IMR-90 (cell line): ENCODE measurements at regions not wholly inside any gene's neighbourhood (a gene's known extent, or its start where the extent isn't known, plus 50 kb on each side); places are given as distances from the start of the nearest gene placed in this dataset.

ENCODE experiments used
- ATAC-seq: fragments of 200-7000 bp; cut with Tn5 transposase; 2 replicates; pipeline ENCODE4 v1.9.1; 2020; ENCODE audit warnings: low read depth, mild to moderate bottlenecking, moderate library complexity
- BruUV-seq: library from RNA; stranded (reverse); fragments of 400-500 nt; replicated peaks from 2 replicates; lab custom pipeline; 2021; lab: Mats Ljungman, UMichigan
- CTCF ChIA-PET: fragments of 300-600 bp; formaldehyde crosslinking; extraction: SDS; loops from one replicate; lab custom pipeline; 2021; ENCODE audit warnings: antibody characterized with exemption; lab: Yijun Ruan, JAX
- POLR2A ChIA-PET: fragments of 300-600 bp; sonication (Branson Sonifier 250); formaldehyde crosslinking; loops from one replicate; lab custom pipeline; 2022; ENCODE audit warnings: antibody characterized with exemption; ENCODE audit not compliant: unreplicated experiment; lab: Charles Lee
- DNase-seq: peaks from one replicate; pipeline ENCODE4 v3.0.0; 2013
- H2AFZ ChIP-seq: replicated peaks from 2 replicates; pipeline ENCODE3; 2013; ENCODE audit warnings: low read length, mild to moderate bottlenecking; ENCODE audit not compliant: poor library complexity
- H2AK5ac ChIP-seq: 2 replicates; pipeline ENCODE4 v1.6.1; 2013; ENCODE audit warnings: low read depth, low read length, inconsistent platforms
- H2AK9ac ChIP-seq: replicated peaks from 2 replicates; pipeline ENCODE3; 2013; ENCODE audit warnings: mild to moderate bottlenecking, low read depth, low read length, moderate library complexity; ENCODE audit not compliant: poor library complexity
- H2BK120ac ChIP-seq: 2 replicates; pipeline ENCODE4 v1.6.1; 2013; ENCODE audit warnings: low read depth, low read length, inconsistent platforms
- H2BK15ac ChIP-seq: 3 replicates; pipeline ENCODE4 v1.6.1; 2013; ENCODE audit warnings: low read depth, low read length, inconsistent platforms
- H2BK20ac ChIP-seq: 2 replicates; pipeline ENCODE4 v1.6.1; 2013; ENCODE audit warnings: low read depth, mild to moderate bottlenecking, inconsistent platforms, low read length, moderate library complexity
- H2BK5ac ChIP-seq: 2 replicates; pipeline ENCODE4 v1.6.1; 2013; ENCODE audit warnings: mild to moderate bottlenecking, low read depth, low read length, inconsistent platforms; ENCODE audit not compliant: poor library complexity, severe bottlenecking
- H3K14ac ChIP-seq: replicated peaks from 2 replicates; pipeline ENCODE4 v1.6.1; 2013; ENCODE audit warnings: low read depth, low read length, inconsistent platforms
- H3K18ac ChIP-seq: 2 replicates; pipeline ENCODE4 v1.6.1; 2013; ENCODE audit warnings: low read depth, low read length, control low read depth
- H3K23ac ChIP-seq: 2 replicates; pipeline ENCODE4 v1.6.1; 2013; ENCODE audit warnings: low read depth, low read length, inconsistent platforms
- H3K27ac ChIP-seq: 2 replicates; pipeline ENCODE4 v1.5.1; 2013; ENCODE audit warnings: mild to moderate bottlenecking, control low read depth, low read length; ENCODE audit not compliant: insufficient read depth
- H3K27me3 ChIP-seq: 2 replicates; pipeline ENCODE4 v1.6.1; 2013; ENCODE audit warnings: low read length; ENCODE audit not compliant: control insufficient read depth, insufficient read depth
- H3K36me3 ChIP-seq: 2 replicates; pipeline ENCODE4 v1.6.1; 2013; ENCODE audit warnings: low read length, mixed read lengths; ENCODE audit not compliant: control insufficient read depth, insufficient read depth
- H3K4ac ChIP-seq: 2 replicates; pipeline ENCODE4 v1.6.1; 2013; ENCODE audit warnings: low read depth, low read length, inconsistent platforms
- H3K4me1 ChIP-seq: 2 replicates; pipeline ENCODE4 v1.6.1; 2013; ENCODE audit warnings: low read length, mixed read lengths; ENCODE audit not compliant: control insufficient read depth, insufficient read depth
- H3K4me2 ChIP-seq: 2 replicates; pipeline ENCODE4 v1.6.1; 2013; ENCODE audit warnings: low read depth, mild to moderate bottlenecking, control low read depth, low read length, moderate library complexity
- H3K4me3 ChIP-seq: 2 replicates; pipeline ENCODE4 v1.5.1; 2013; ENCODE audit warnings: low read depth, mild to moderate bottlenecking, control low read depth, low read length, moderate library complexity; ENCODE audit not compliant: insufficient read depth
- H3K56ac ChIP-seq: 2 replicates; pipeline ENCODE4 v1.6.1; 2013; ENCODE audit warnings: low read length, inconsistent platforms; ENCODE audit not compliant: insufficient read depth; ENCODE audit errors: extremely low read depth
- H3K79me1 ChIP-seq, 2 experiments: 2 replicates each; pipeline ENCODE4 v1.6.1; 2013; ENCODE audit warnings: low read length in 2 of 2, inconsistent platforms in 1 of 2, low read depth in 1 of 2
- H3K9ac ChIP-seq: 2 replicates; pipeline ENCODE4 v1.6.1; 2013; ENCODE audit warnings: low read depth, low read length, control low read depth
- H3K9me1 ChIP-seq: 2 replicates; pipeline ENCODE4 v1.6.1; 2013; ENCODE audit warnings: low read length, inconsistent platforms; ENCODE audit not compliant: insufficient read depth
- H3K9me3 ChIP-seq: 2 replicates; pipeline ENCODE4 v1.6.1; 2013; ENCODE audit warnings: low read length; ENCODE audit not compliant: control insufficient read depth, insufficient read depth
- H4K20me1 ChIP-seq: 2 replicates; pipeline ENCODE4 v1.6.1; 2013; ENCODE audit warnings: low read length, inconsistent platforms; ENCODE audit not compliant: insufficient read depth
- H4K5ac ChIP-seq: 2 replicates; pipeline ENCODE4 v1.6.1; 2013; ENCODE audit warnings: mild to moderate bottlenecking, low read depth, low read length, control low read depth
- H4K8ac ChIP-seq, 2 experiments: 2 replicates each; pipeline ENCODE4 v1.6.1; 2013; ENCODE audit warnings: low read depth in 2 of 2, low read length in 2 of 2, control low read depth in 1 of 2, inconsistent platforms in 1 of 2
- H4K91ac ChIP-seq: 2 replicates; pipeline ENCODE4 v1.6.1; 2013; ENCODE audit warnings: low read depth, low read length, inconsistent platforms; ENCODE audit not compliant: insufficient read depth
- BHLHE40 ChIP-seq: fragments of 150-350 bp; IDR thresholded peaks from 2 replicates; pipeline ENCODE4 v1.6.1; 2016; ENCODE audit warnings: mild to moderate bottlenecking, low read depth, low read length
- CEBPB ChIP-seq: IDR thresholded peaks from 2 replicates; pipeline ENCODE4 v1.6.1; 2012; ENCODE audit warnings: low read depth, low read length, improper control_type of control experiment
- CHD1 ChIP-seq: IDR thresholded peaks from 2 replicates; pipeline ENCODE4 v1.6.1; 2012; ENCODE audit warnings: low read depth, low read length, improper control_type of control experiment
- FOS ChIP-seq: fragments of 150-350 bp; IDR thresholded peaks from 2 replicates; pipeline ENCODE4 v1.6.1; 2016; ENCODE audit warnings: low read depth, low read length
- MAFK ChIP-seq: IDR thresholded peaks from 2 replicates; pipeline ENCODE4 v1.6.1; 2012; ENCODE audit warnings: low read depth, low read length, improper control_type of control experiment
- MAZ ChIP-seq: IDR thresholded peaks from 2 replicates; pipeline ENCODE4 v1.6.1; 2012; ENCODE audit warnings: low read depth, mild to moderate bottlenecking, low read length, improper control_type of control experiment, moderate library complexity, borderline replicate concordance
- MXI1 ChIP-seq: IDR thresholded peaks from 2 replicates; pipeline ENCODE4 v1.6.1; 2012; ENCODE audit warnings: low read depth, mild to moderate bottlenecking, low read length, moderate library complexity, borderline replicate concordance
- NFE2L2 ChIP-seq: fragments of 150-350 bp; IDR thresholded peaks from 2 replicates; pipeline ENCODE4 v1.6.1; 2016; ENCODE audit warnings: low read depth, mild to moderate bottlenecking, low read length
- POLR2A ChIP-seq: IDR thresholded peaks from 2 replicates; pipeline ENCODE4 v1.6.1; 2012; ENCODE audit warnings: mild to moderate bottlenecking, low read depth, low read length
- RAD21 ChIP-seq: IDR thresholded peaks from 2 replicates; pipeline ENCODE4 v1.6.1; 2012; ENCODE audit warnings: low read length, improper control_type of control experiment
- RCOR1 ChIP-seq: IDR thresholded peaks from 2 replicates; pipeline ENCODE4 v1.6.1; 2012; ENCODE audit warnings: mild to moderate bottlenecking, low read length, improper control_type of control experiment; ENCODE audit not compliant: insufficient replicate concordance
- RFX5 ChIP-seq: IDR thresholded peaks from 2 replicates; pipeline ENCODE4 v1.8.0; 2012; ENCODE audit warnings: low read depth, mild to moderate bottlenecking, low read length, moderate library complexity
- SMC3 ChIP-seq: fragments of 150-350 bp; IDR thresholded peaks from 2 replicates; pipeline ENCODE4 v1.6.1; 2016; ENCODE audit warnings: low read depth, mild to moderate bottlenecking, antibody characterized with exemption, low read length, moderate library complexity
- USF2 ChIP-seq: fragments of 150-350 bp; IDR thresholded peaks from 2 replicates; pipeline ENCODE4 v1.6.1; 2017; ENCODE audit warnings: mild to moderate bottlenecking, antibody characterized with exemption, low read length, low read depth
- WGBS, 2 experiments: methylation state at CpG; one replicate each; pipeline versions ENCODE4 v1.1.5 to v1.1.7; 2013; ENCODE audit warnings: missing lambda C conversion rate in 2 of 2; ENCODE audit not compliant: insufficient read length in 1 of 2; ENCODE audit errors: extremely low coverage in 2 of 2; 5-methylcytosine and 5-hydroxymethylcytosine counted together
- dilution Hi-C: fragments of 300-500 bp; cut with HindIII; formaldehyde crosslinking; loops from one replicate; pipeline ENCODE4 v1.14.3; 2018; ENCODE audit warnings: low sequenced_read_pairs; ENCODE audit not compliant: unreplicated experiment
- in situ Hi-C: fragments of 300-500 bp; cut with MboI; formaldehyde crosslinking; loops from 3 replicates; pipeline ENCODE4 v1.14.3; 2019; ENCODE audit warnings: low sequenced_read_pairs, inconsistent platforms, mixed read lengths
- intact Hi-C: fragments of 100-400 bp; cut with micrococcal nuclease; formaldehyde crosslinking; loops from 2 replicates; pipeline ENCODE4 v1.10.0; 2022
- TF ChIP-seq, protein P1 (sequence below): conservative IDR thresholded peaks from 2 replicates; pipeline ENCODE4 v1.5.1; 2012; ENCODE audit warnings: mild to moderate bottlenecking, low read depth, low read length, improper control_type of control experiment
- TF ChIP-seq, protein P2 (sequence below): fragments of 150-350 bp; IDR thresholded peaks from 2 replicates; pipeline ENCODE4 v1.6.1; 2016; ENCODE audit warnings: low read depth, mild to moderate bottlenecking, low read length, moderate library complexity, borderline replicate concordance

GRCh38 chr20:48460681-48461080 lies 367.1 kb downstream of the PREX1 start:
- no peak overlapping the region for H2BK5ac ChIP-seq
- H3K27ac ChIP-seq: no peak overlapping the region
- H3K79me1 ChIP-seq: no peaks in the 10 kb centered on the region
- no peak overlapping the region for H3K23ac ChIP-seq
- H3K18ac ChIP-seq: no peak overlapping the region
- intact Hi-C loops: no loop called here
- no peaks in the 10 kb centered on the region for H3K9me3 ChIP-seq
- H3K14ac ChIP-seq: no peak overlapping the region
- TF ChIP-seq BHLHE40: no peak
- no peak for TF ChIP-seq MAFK
- no peak for TF ChIP-seq POLR2A
- TF ChIP-seq, protein P1, sequence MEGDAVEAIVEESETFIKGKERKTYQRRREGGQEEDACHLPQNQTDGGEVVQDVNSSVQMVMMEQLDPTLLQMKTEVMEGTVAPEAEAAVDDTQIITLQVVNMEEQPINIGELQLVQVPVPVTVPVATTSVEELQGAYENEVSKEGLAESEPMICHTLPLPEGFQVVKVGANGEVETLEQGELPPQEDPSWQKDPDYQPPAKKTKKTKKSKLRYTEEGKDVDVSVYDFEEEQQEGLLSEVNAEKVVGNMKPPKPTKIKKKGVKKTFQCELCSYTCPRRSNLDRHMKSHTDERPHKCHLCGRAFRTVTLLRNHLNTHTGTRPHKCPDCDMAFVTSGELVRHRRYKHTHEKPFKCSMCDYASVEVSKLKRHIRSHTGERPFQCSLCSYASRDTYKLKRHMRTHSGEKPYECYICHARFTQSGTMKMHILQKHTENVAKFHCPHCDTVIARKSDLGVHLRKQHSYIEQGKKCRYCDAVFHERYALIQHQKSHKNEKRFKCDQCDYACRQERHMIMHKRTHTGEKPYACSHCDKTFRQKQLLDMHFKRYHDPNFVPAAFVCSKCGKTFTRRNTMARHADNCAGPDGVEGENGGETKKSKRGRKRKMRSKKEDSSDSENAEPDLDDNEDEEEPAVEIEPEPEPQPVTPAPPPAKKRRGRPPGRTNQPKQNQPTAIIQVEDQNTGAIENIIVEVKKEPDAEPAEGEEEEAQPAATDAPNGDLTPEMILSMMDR: no peak
- TF ChIP-seq, protein P2, sequence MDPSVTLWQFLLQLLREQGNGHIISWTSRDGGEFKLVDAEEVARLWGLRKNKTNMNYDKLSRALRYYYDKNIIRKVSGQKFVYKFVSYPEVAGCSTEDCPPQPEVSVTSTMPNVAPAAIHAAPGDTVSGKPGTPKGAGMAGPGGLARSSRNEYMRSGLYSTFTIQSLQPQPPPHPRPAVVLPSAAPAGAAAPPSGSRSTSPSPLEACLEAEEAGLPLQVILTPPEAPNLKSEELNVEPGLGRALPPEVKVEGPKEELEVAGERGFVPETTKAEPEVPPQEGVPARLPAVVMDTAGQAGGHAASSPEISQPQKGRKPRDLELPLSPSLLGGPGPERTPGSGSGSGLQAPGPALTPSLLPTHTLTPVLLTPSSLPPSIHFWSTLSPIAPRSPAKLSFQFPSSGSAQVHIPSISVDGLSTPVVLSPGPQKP: no peak
- TF ChIP-seq RFX5: no peak
- no peak for TF ChIP-seq USF2
- no peak for TF ChIP-seq MAZ
- TF ChIP-seq RCOR1: no peak
- TF ChIP-seq NFE2L2: no peak
- no peak for TF ChIP-seq SMC3
- no peak for TF ChIP-seq CEBPB
- TF ChIP-seq RAD21: no peak
- TF ChIP-seq CHD1: no peak
- no peak for TF ChIP-seq MXI1
- TF ChIP-seq FOS: no peak
- H2BK20ac ChIP-seq: no peak overlapping the region
- H2BK120ac ChIP-seq: no peak overlapping the region
- H3K4ac ChIP-seq: no peak overlapping the region
- dilution Hi-C loops: no loop called here
- ATAC-seq: no peak
- POLR2A ChIA-PET: no interaction called here
- no peak for DNase-seq
- no peak overlapping the region for H4K91ac ChIP-seq
- no peak overlapping the region for H4K5ac ChIP-seq
- CTCF ChIA-PET: no interaction called here
- H2AFZ ChIP-seq: no peak overlapping the region
- H3K9ac ChIP-seq: no peak overlapping the region
- BruUV-seq: no TSS peak
- no peak overlapping the region for H3K4me3 ChIP-seq
- no peak overlapping the region for H3K56ac ChIP-seq
- H3K27me3 ChIP-seq: peaks cover 3% of the 10 kb centered on the region; the same call in 1 of the 2 replicates
- H3K4me1 ChIP-seq: no peaks in the 10 kb centered on the region
- H3K9me1 ChIP-seq: no peaks in the 10 kb centered on the region
- H3K4me2 ChIP-seq: no peak overlapping the region
- no peaks in the 10 kb centered on the region for H4K20me1 ChIP-seq
- H4K8ac ChIP-seq: no peak overlapping the region
- in situ Hi-C loops: no loop called here
- H3K36me3 ChIP-seq: no peaks in the 10 kb centered on the region
- no peak overlapping the region for H2AK5ac ChIP-seq
- H2AK9ac ChIP-seq: no peak overlapping the region
- H2BK15ac ChIP-seq: no peak overlapping the region
- WGBS, 2 experiments: 53% methylated on average over 2 of the region's 4 CpGs; no CpG with 5 or more reads in 1 of the 2 experiments
